ENCODE measurements at regions not wholly inside any gene's neighbourhood (a gene's known extent, or its start where the extent isn't known, plus 50 kb on each side); places are given as distances from the start of the nearest gene placed in this dataset.

DNA sequence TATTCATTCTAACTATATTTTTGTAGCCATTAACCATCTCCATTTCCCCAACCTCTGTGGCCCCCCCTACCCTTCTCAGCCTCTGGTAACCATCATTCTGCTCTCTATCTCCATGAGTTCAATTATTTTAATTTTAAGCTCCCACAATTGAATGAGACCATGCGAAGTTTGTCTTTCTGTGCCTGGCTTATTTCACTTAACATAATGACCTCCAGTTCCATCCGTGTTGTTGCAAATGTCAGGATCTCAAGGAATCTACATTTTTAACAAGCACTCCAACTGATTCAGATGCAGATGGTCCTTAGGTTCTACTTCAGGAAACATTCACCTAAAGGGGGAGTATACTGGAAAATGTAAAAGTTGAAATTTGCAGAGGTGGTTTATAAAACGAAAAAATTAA lies 60.2 kb upstream of the PTPN12 start:
- DNase-seq (ENCODE audit: low spot score) (no peak), ATAC-seq (no peak)
- H3K27ac ChIP-seq (ENCODE audit: low read depth): no peak overlapping the region
- no peaks in the 10 kb centered on the region for H3K79me2 ChIP-seq (replicated peaks; ENCODE audit: insufficient read depth)
- H3K36me3 ChIP-seq (ENCODE audit: insufficient read depth): no peaks in the 10 kb centered on the region
- Mint-ChIP-seq H3K9me3 (no peaks in the 10 kb centered on the region), H3K27ac (no peak overlapping the region), H3K36me3 (ENCODE audit: low read depth) (no peaks in the 10 kb centered on the region), H3K4me3 (no peak overlapping the region), H3K27me3 (ENCODE audit: insufficient read depth, low read depth, poor library complexity) (peaks cover 7% of the 10 kb centered on the region), H3K4me1 (peaks cover 16% of the 10 kb centered on the region; the same call in 2 of the 3 replicates)
- H2AFZ ChIP-seq: 0 out of 2 replicates have a peak overlapping the region, but pooled peaks have one; percentile 1
- H4K20me1 ChIP-seq (replicated peaks; ENCODE audit: insufficient read depth): no peaks in the 10 kb centered on the region
- H3K27me3 ChIP-seq (ENCODE audit: insufficient read depth): no peaks in the 10 kb centered on the region
- no peaks in the 10 kb centered on the region for H3K9me2 ChIP-seq (ENCODE audit: insufficient read depth)
- peak overlapping the region; percentile 52 for H3K4me2 ChIP-seq
- no peak overlapping the region; the same call in 1 of the 2 replicates for H3K4me3 ChIP-seq
- H3F3A ChIP-seq (replicated peaks; ENCODE audit: low read depth): no peaks in the 10 kb centered on the region
- peaks cover 7% of the 10 kb centered on the region for H3K4me1 ChIP-seq (ENCODE audit: insufficient read depth)
- TF ChIP-seq, protein P1, sequence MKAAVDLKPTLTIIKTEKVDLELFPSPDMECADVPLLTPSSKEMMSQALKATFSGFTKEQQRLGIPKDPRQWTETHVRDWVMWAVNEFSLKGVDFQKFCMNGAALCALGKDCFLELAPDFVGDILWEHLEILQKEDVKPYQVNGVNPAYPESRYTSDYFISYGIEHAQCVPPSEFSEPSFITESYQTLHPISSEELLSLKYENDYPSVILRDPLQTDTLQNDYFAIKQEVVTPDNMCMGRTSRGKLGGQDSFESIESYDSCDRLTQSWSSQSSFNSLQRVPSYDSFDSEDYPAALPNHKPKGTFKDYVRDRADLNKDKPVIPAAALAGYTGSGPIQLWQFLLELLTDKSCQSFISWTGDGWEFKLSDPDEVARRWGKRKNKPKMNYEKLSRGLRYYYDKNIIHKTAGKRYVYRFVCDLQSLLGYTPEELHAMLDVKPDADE (IDR thresholded peaks at IDR 0.05): no peak
- TF ChIP-seq, protein P2, sequence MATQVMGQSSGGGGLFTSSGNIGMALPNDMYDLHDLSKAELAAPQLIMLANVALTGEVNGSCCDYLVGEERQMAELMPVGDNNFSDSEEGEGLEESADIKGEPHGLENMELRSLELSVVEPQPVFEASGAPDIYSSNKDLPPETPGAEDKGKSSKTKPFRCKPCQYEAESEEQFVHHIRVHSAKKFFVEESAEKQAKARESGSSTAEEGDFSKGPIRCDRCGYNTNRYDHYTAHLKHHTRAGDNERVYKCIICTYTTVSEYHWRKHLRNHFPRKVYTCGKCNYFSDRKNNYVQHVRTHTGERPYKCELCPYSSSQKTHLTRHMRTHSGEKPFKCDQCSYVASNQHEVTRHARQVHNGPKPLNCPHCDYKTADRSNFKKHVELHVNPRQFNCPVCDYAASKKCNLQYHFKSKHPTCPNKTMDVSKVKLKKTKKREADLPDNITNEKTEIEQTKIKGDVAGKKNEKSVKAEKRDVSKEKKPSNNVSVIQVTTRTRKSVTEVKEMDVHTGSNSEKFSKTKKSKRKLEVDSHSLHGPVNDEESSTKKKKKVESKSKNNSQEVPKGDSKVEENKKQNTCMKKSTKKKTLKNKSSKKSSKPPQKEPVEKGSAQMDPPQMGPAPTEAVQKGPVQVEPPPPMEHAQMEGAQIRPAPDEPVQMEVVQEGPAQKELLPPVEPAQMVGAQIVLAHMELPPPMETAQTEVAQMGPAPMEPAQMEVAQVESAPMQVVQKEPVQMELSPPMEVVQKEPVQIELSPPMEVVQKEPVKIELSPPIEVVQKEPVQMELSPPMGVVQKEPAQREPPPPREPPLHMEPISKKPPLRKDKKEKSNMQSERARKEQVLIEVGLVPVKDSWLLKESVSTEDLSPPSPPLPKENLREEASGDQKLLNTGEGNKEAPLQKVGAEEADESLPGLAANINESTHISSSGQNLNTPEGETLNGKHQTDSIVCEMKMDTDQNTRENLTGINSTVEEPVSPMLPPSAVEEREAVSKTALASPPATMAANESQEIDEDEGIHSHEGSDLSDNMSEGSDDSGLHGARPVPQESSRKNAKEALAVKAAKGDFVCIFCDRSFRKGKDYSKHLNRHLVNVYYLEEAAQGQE (IDR thresholded peaks at IDR 0.05; ENCODE audit: unreplicated experiment): no peak
- no peak for TF ChIP-seq STAT1 (IDR thresholded peaks at IDR 0.05; ENCODE audit: unreplicated experiment)
- no peak for TF ChIP-seq NANOG (IDR thresholded peaks at IDR 0.05; ENCODE audit: borderline replicate concordance)
- no peak for TF ChIP-seq ZNF114 (CRISPR knock-in tag; IDR thresholded peaks at IDR 0.05)
- TF ChIP-seq, protein P3, sequence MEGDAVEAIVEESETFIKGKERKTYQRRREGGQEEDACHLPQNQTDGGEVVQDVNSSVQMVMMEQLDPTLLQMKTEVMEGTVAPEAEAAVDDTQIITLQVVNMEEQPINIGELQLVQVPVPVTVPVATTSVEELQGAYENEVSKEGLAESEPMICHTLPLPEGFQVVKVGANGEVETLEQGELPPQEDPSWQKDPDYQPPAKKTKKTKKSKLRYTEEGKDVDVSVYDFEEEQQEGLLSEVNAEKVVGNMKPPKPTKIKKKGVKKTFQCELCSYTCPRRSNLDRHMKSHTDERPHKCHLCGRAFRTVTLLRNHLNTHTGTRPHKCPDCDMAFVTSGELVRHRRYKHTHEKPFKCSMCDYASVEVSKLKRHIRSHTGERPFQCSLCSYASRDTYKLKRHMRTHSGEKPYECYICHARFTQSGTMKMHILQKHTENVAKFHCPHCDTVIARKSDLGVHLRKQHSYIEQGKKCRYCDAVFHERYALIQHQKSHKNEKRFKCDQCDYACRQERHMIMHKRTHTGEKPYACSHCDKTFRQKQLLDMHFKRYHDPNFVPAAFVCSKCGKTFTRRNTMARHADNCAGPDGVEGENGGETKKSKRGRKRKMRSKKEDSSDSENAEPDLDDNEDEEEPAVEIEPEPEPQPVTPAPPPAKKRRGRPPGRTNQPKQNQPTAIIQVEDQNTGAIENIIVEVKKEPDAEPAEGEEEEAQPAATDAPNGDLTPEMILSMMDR (conservative IDR thresholded peaks at IDR 0.05; ENCODE audit: low read depth in 2 of 2): no peak
- no peak for TF ChIP-seq EZH2 (IDR thresholded peaks at IDR 0.05; ENCODE audit: low read depth, unreplicated experiment)
- no peak for TF ChIP-seq JUNB (IDR thresholded peaks at IDR 0.05; ENCODE audit: unreplicated experiment)
- TF ChIP-seq CREB1 (CRISPR knock-in tag; IDR thresholded peaks at IDR 0.05; ENCODE audit: low read depth): no peak
- no peak for TF ChIP-seq ZNF331 (CRISPR knock-in tag; IDR thresholded peaks at IDR 0.05; ENCODE audit: low read depth)
- TF ChIP-seq POLR2AphosphoS5 (IDR thresholded peaks at IDR 0.05; ENCODE audit: low read depth): no peak
- TF ChIP-seq, protein P4, sequence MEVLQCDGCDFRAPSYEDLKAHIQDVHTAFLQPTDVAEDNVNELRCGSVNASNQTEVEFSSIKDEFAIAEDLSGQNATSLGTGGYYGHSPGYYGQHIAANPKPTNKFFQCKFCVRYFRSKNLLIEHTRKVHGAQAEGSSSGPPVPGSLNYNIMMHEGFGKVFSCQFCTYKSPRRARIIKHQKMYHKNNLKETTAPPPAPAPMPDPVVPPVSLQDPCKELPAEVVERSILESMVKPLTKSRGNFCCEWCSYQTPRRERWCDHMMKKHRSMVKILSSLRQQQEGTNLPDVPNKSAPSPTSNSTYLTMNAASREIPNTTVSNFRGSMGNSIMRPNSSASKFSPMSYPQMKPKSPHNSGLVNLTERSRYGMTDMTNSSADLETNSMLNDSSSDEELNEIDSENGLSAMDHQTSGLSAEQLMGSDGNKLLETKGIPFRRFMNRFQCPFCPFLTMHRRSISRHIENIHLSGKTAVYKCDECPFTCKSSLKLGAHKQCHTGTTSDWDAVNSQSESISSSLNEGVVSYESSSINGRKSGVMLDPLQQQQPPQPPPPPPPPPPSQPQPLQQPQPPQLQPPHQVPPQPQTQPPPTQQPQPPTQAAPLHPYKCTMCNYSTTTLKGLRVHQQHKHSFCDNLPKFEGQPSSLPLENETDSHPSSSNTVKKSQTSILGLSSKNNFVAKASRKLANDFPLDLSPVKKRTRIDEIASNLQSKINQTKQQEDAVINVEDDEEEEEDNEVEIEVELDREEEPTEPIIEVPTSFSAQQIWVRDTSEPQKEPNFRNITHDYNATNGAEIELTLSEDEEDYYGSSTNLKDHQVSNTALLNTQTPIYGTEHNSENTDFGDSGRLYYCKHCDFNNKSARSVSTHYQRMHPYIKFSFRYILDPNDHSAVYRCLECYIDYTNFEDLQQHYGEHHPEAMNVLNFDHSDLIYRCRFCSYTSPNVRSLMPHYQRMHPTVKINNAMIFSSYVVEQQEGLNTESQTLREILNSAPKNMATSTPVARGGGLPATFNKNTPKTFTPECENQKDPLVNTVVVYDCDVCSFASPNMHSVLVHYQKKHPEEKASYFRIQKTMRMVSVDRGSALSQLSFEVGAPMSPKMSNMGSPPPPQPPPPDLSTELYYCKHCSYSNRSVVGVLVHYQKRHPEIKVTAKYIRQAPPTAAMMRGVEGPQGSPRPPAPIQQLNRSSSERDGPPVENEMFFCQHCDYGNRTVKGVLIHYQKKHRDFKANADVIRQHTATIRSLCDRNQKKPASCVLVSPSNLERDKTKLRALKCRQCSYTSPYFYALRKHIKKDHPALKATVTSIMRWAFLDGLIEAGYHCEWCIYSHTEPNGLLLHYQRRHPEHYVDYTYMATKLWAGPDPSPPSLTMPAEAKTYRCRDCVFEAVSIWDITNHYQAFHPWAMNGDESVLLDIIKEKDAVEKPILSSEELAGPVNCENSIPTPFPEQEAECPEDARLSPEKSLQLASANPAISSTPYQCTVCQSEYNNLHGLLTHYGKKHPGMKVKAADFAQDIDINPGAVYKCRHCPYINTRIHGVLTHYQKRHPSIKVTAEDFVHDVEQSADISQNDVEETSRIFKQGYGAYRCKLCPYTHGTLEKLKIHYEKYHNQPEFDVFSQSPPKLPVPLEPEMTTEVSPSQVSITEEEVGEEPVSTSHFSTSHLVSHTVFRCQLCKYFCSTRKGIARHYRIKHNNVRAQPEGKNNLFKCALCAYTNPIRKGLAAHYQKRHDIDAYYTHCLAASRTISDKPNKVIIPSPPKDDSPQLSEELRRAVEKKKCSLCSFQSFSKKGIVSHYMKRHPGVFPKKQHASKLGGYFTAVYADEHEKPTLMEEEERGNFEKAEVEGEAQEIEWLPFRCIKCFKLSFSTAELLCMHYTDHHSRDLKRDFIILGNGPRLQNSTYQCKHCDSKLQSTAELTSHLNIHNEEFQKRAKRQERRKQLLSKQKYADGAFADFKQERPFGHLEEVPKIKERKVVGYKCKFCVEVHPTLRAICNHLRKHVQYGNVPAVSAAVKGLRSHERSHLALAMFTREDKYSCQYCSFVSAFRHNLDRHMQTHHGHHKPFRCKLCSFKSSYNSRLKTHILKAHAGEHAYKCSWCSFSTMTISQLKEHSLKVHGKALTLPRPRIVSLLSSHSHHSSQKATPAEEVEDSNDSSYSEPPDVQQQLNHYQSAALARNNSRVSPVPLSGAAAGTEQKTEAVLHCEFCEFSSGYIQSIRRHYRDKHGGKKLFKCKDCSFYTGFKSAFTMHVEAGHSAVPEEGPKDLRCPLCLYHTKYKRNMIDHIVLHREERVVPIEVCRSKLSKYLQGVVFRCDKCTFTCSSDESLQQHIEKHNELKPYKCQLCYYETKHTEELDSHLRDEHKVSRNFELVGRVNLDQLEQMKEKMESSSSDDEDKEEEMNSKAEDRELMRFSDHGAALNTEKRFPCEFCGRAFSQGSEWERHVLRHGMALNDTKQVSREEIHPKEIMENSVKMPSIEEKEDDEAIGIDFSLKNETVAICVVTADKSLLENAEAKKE (CRISPR knock-in tag; IDR thresholded peaks at IDR 0.05): no peak
- TF ChIP-seq EZH2phosphoT487 (IDR thresholded peaks at IDR 0.05; ENCODE audit: unreplicated experiment): no peak
